Mesendoderm (in vitro differentiated cells): ENCODE measurements at regions not wholly inside any gene's neighbourhood (a gene's known extent, or its start where the extent isn't known, plus 50 kb on each side); places are given as distances from the start of the nearest gene placed in this dataset.
"Not testable (repeated sequence)": the region's sequence is repeated elsewhere in the genome, so short reads cannot be mapped to it uniquely, and the experiment has no call there.

Experiments
- DNase-seq: peaks from one replicate; pipeline ENCODE4 v3.0.0; 2013
- H2AK5ac ChIP-seq: 2 replicates; pipeline ENCODE4 v1.6.1; 2013; ENCODE audit warnings: low read length, inconsistent platforms
- H2BK120ac ChIP-seq: 2 replicates; pipeline ENCODE4 v1.6.1; 2013; ENCODE audit warnings: low read depth, mild to moderate bottlenecking, low read length, moderate library complexity, mixed read lengths
- H2BK15ac ChIP-seq: replicated peaks from 2 replicates; pipeline ENCODE4 v1.6.1; 2013; ENCODE audit warnings: low read depth, mild to moderate bottlenecking, moderate library complexity
- H2BK5ac ChIP-seq: 2 replicates; pipeline ENCODE4 v1.6.1; 2013; ENCODE audit warnings: low read length, inconsistent platforms
- H3K18ac ChIP-seq: 2 replicates; pipeline ENCODE4 v1.6.1; 2013; ENCODE audit warnings: mild to moderate bottlenecking, low read length, mixed read lengths
- H3K23ac ChIP-seq: one replicate; pipeline ENCODE4 v1.6.1; 2013; ENCODE audit warnings: low read length
- H3K27ac ChIP-seq: 2 replicates; pipeline ENCODE4 v1.5.1; 2013; ENCODE audit warnings: low read depth, mild to moderate bottlenecking, inconsistent platforms, low read length, moderate library complexity
- H3K27me3 ChIP-seq: 2 replicates; pipeline ENCODE4 v1.6.1; 2013; ENCODE audit warnings: low read length, control low read depth, mild to moderate bottlenecking, inconsistent platforms; ENCODE audit not compliant: insufficient read depth, poor library complexity
- H3K36me3 ChIP-seq: 2 replicates; pipeline ENCODE4 v1.6.1; 2013; ENCODE audit warnings: low read length, inconsistent platforms; ENCODE audit not compliant: control insufficient read depth, insufficient read depth
- H3K4ac ChIP-seq: one replicate; pipeline ENCODE4 v1.6.1; 2013; ENCODE audit warnings: low read depth, mild to moderate bottlenecking, low read length, moderate library complexity
- H3K4me1 ChIP-seq: 2 replicates; pipeline ENCODE4 v1.6.1; 2013; ENCODE audit warnings: low read depth, low read length, inconsistent platforms; ENCODE audit not compliant: control insufficient read depth
- H3K4me2 ChIP-seq: 2 replicates; pipeline ENCODE4 v1.6.1; 2013; ENCODE audit warnings: low read length
- H3K4me3 ChIP-seq: 2 replicates; pipeline ENCODE4 v1.5.1; 2013; ENCODE audit warnings: mild to moderate bottlenecking, low read length
- H3K56ac ChIP-seq: one replicate; pipeline ENCODE4 v1.6.1; 2013; ENCODE audit warnings: low read length
- H3K79me1 ChIP-seq: 2 replicates; pipeline ENCODE4 v1.6.1; 2013; ENCODE audit warnings: low read length, inconsistent platforms
- H3K79me2 ChIP-seq: 2 replicates; pipeline ENCODE4 v1.6.1; 2013; ENCODE audit warnings: mild to moderate bottlenecking, low read length; ENCODE audit not compliant: control insufficient read depth, insufficient read depth
- H3K9ac ChIP-seq: 2 replicates; pipeline ENCODE4 v1.6.1; 2013; ENCODE audit warnings: low read length, inconsistent platforms
- H4K5ac ChIP-seq: one replicate; pipeline ENCODE4 v1.6.1; 2013; ENCODE audit warnings: low read length
- H4K8ac ChIP-seq: one replicate; pipeline ENCODE4 v1.6.1; 2013; ENCODE audit warnings: low read depth, mild to moderate bottlenecking, control low read depth, low read length, moderate library complexity
- WGBS: extraction: QIAGEN DNeasy Blood & Tissue Kit; methylation state at CpG from one replicate; pipeline ENCODE4 v1.1.7; 2013; ENCODE audit warnings: low lambda C conversion rate, missing lambda C conversion rate; ENCODE audit not compliant: insufficient coverage; ENCODE audit errors: extremely low coverage; 5-methylcytosine and 5-hydroxymethylcytosine counted together

DNA sequence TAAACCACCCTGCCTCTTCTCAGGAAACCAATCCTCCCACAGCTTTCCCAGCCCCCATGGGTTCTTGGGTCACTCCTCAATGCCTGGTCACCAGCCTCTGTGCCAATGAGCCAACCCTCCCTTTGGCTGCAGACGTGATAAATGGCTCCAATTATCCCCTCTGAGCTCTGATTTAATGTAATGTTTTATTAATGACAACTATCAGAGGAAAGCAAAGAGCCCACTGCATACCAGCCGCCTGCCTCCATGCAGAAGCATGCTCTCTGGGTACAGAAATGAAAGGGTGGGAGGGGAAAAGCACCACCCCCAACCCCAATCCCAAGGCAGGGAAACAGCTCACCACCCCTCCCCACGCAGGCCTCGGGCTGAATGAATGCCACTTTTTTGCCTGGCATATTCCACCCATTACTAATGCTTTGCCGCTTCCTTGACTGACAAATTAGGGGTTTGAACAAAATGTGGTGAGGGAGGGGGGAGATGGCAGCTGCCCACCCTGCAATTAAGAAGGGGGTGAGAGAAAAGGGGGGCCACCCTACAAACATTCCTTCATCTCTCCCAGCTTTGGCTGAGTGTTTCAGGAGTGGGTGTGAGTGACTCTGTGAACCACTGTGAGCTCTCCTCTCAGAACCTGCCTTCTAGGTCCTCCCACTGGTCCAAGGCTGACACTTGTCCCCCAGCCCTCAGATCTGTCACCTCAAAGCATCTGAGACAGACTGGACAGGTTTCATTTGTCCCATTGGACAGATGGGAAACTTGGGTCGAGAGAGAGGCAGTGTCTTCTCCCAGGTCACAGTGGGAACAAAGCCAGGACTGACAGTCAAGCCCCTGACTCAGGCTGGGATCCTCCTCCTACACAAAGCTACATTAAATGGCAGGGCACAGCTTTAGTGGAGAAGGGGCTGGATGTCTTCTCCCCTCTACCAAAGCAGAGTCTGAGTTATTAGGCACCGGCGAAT lies 161.5 kb downstream of the TMEM132E start:
- WGBS = no CpG with 5 or more reads among the region's 8 CpGs
- no peak overlapping the region for H3K4me3 ChIP-seq
- H3K56ac ChIP-seq = no peak overlapping the region
- H4K8ac ChIP-seq = no peak overlapping the region
- no peaks in the 10 kb centered on the region for H3K36me3 ChIP-seq
- no peak overlapping the region for H3K4ac ChIP-seq
- H2BK5ac ChIP-seq = no peak overlapping the region
- H3K23ac ChIP-seq = no peak overlapping the region
- no peak overlapping the region for H2AK5ac ChIP-seq
- H2BK120ac ChIP-seq = no peak overlapping the region
- H2BK15ac ChIP-seq = no peak overlapping the region
- DNase-seq = no peak
- H3K4me1 ChIP-seq = no peaks in the 10 kb centered on the region
- H3K27ac ChIP-seq = no peak overlapping the region
- H3K4me2 ChIP-seq = no peak overlapping the region
- H3K79me2 ChIP-seq = no peaks in the 10 kb centered on the region
- H3K18ac ChIP-seq = no peak overlapping the region
- no peaks in the 10 kb centered on the region for H3K79me1 ChIP-seq
- no peak overlapping the region for H4K5ac ChIP-seq
- H3K9ac ChIP-seq = no peak overlapping the region
- H3K27me3 ChIP-seq = no peaks in the 10 kb centered on the region

DNA sequence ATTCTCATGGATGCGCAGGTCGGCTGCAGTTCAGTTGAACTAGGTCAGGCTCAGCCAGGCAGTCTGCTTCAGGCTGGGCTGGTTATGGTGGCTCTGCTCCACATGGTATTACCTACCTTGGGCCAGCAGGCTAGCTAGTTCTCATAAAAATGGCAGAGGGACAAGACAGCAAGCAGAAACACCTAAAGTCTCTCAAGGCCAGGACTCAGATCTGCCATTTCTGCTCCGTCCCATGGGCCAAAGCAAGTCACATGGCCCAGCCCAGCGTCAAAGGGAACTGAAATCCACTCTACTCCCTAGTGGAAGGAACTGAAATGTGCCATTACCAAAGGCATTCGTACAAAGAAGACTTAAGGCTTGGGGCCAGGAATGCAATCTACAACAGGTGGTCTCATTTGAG lies 160.0 kb downstream of the TMEM132E start:
- no peaks in the 10 kb centered on the region for H3K79me2 ChIP-seq
- H3K27me3 ChIP-seq = no peaks in the 10 kb centered on the region
- H3K4ac ChIP-seq = no peak overlapping the region
- H2BK120ac ChIP-seq = no peak overlapping the region
- no CpG with 5 or more reads among the region's 5 CpGs for WGBS
- no peak overlapping the region for H2AK5ac ChIP-seq
- no peak overlapping the region for H3K23ac ChIP-seq
- H3K9ac ChIP-seq = no peak overlapping the region
- H3K27ac ChIP-seq = no peak overlapping the region
- H3K4me1 ChIP-seq = no peaks in the 10 kb centered on the region
- no peaks in the 10 kb centered on the region for H3K36me3 ChIP-seq
- DNase-seq = peak; percentile 16
- H3K79me1 ChIP-seq = no peaks in the 10 kb centered on the region
- H4K8ac ChIP-seq = no peak overlapping the region
- no peak overlapping the region for H3K4me3 ChIP-seq
- no peak overlapping the region for H4K5ac ChIP-seq
- no peak overlapping the region for H3K56ac ChIP-seq
- no peak overlapping the region for H3K4me2 ChIP-seq
- H3K18ac ChIP-seq = no peak overlapping the region
- H2BK5ac ChIP-seq = no peak overlapping the region
- H2BK15ac ChIP-seq = no peak overlapping the region

DNA sequence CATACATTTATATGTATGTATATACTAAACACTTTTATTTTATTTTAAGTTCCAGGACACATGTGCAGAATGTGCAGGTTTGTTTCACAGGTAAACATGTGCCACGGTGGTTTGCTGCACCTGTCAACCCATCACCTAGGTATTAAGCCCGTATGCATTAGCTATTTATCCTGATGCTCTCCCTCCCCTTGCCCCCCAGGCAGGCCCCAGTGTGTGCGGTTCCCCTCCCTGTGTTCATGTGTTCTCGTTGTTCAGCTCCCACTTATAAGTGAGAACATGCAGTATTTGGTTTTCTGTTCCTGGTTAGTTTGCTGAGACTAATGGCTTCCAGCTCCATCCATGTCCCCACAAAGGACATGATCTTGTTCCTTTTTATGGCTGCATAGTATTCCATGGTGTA lies 158.3 kb downstream of the TMEM132E start:
- not testable (repeated sequence) for H3K79me2 ChIP-seq, H3K27ac ChIP-seq, H2BK120ac ChIP-seq, H2BK15ac ChIP-seq, H3K4ac ChIP-seq, H3K4me3 ChIP-seq, H2AK5ac ChIP-seq, H4K8ac ChIP-seq, DNase-seq, H3K27me3 ChIP-seq, H3K79me1 ChIP-seq, H3K4me2 ChIP-seq, H3K23ac ChIP-seq, H4K5ac ChIP-seq, H2BK5ac ChIP-seq, H3K9ac ChIP-seq, H3K4me1 ChIP-seq, H3K36me3 ChIP-seq, H3K56ac ChIP-seq, H3K18ac ChIP-seq
- no CpG with 5 or more reads among the region's 4 CpGs for WGBS

DNA sequence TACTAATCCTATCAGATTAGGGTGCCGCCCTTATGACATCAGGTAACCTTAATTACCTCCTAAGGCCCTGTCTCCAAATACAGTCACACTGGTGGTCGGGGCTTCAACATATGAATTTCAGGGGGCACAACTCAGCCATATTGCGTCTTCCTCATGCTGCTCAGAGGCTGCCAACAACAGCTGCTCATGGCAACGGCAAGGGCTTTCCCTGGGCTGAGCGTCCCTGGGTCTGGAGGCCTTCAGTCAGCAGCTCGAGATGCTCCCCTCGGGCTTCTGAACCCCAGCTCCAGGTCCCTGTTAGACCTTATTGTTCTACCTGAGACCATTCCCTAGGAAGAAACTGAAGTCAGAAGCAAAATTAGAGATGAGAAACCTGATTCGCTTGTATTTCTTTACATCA lies 157.2 kb downstream of the TMEM132E start:
- DNase-seq = no peak
- Histone ChIP-seq H3K4me3 (no peak overlapping the region), H3K4me2 (no peak overlapping the region)

DNA sequence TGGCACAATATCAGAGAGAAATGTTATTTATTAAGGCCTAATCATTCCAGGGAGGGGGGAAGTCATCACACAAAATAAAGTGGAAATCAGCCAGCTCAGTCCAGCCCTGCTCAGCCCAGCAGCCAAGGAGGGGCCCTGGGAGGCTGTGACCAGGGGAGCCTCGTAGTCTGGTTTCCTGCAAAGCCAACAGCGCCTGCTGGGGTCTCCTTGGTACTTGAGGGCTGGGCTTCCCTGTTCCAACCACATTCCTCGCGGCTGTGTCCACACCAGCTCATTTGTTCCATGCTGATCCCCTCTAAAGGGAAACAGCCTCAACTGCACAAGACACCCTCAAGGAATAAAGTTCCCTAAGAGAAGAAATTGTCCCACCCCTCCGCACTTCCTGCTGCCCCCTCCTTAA lies 154.0 kb downstream of the TMEM132E start:
- Histone ChIP-seq H3K27ac (no peak overlapping the region), H2BK15ac (no peak overlapping the region), H3K36me3 (no peaks in the 10 kb centered on the region), H3K9ac (no peak overlapping the region), H2AK5ac (no peak overlapping the region), H3K18ac (no peak overlapping the region), H3K79me2 (no peaks in the 10 kb centered on the region), H3K56ac (no peak overlapping the region), H3K4me2 (no peak overlapping the region), H4K5ac (no peak overlapping the region), H3K4ac (no peak overlapping the region), H4K8ac (no peak overlapping the region), H3K27me3 (no peaks in the 10 kb centered on the region), H3K4me1 (no peaks in the 10 kb centered on the region), H3K79me1 (no peaks in the 10 kb centered on the region), H3K4me3 (no peak overlapping the region), H2BK5ac (no peak overlapping the region), H2BK120ac (no peak overlapping the region), H3K23ac (no peak overlapping the region)
- WGBS = no CpG with 5 or more reads among the region's 5 CpGs
- DNase-seq = no peak

More for the DNA sequence above, 157.2 kb downstream of the TMEM132E start:
- Histone ChIP-seq H2BK15ac (no peak overlapping the region), H3K9ac (no peak overlapping the region), H3K23ac (no peak overlapping the region), H3K4me1 (no peaks in the 10 kb centered on the region), H3K27me3 (no peaks in the 10 kb centered on the region), H3K4ac (no peak overlapping the region), H2BK120ac (no peak overlapping the region), H3K27ac (no peak overlapping the region), H4K5ac (no peak overlapping the region), H2BK5ac (no peak overlapping the region), H3K56ac (no peak overlapping the region), H3K18ac (no peak overlapping the region), H4K8ac (no peak overlapping the region), H2AK5ac (no peak overlapping the region), H3K79me2 (no peaks in the 10 kb centered on the region), H3K36me3 (no peaks in the 10 kb centered on the region), H3K79me1 (no peaks in the 10 kb centered on the region)
- no CpG with 5 or more reads among the region's 8 CpGs for WGBS

DNA sequence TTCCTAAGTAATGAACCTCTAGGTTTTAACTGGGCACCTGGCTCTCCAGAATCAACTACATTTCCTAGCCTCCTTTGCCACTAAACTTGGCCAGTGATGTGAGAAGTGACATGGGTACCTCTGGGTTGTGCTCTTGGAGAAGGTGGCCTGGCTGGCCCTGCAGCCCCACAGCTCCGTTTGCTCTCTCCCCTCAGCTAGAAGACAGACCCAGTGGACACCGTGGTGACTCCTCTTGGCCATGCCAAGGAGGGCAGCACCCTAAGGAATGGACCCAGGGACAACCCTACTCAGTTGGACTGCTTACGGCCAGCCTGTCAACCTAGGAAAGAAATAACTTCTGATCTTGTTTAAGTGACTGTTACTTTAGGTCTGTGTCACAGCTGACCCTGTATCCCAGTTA lies 151.4 kb downstream of the TMEM132E start:
- no peaks in the 10 kb centered on the region for H3K27me3 ChIP-seq
- no peak overlapping the region for H3K56ac ChIP-seq
- H3K23ac ChIP-seq = no peak overlapping the region
- H2AK5ac ChIP-seq = no peak overlapping the region
- H3K79me1 ChIP-seq = no peaks in the 10 kb centered on the region
- no peaks in the 10 kb centered on the region for H3K4me1 ChIP-seq
- WGBS = no CpG with 5 or more reads among the region's 3 CpGs
- H3K4me2 ChIP-seq = no peak overlapping the region
- no peak for DNase-seq
- no peak overlapping the region for H3K27ac ChIP-seq
- H4K8ac ChIP-seq = no peak overlapping the region
- no peak overlapping the region for H2BK120ac ChIP-seq
- no peaks in the 10 kb centered on the region for H3K36me3 ChIP-seq
- no peak overlapping the region for H3K18ac ChIP-seq
- no peak overlapping the region for H2BK5ac ChIP-seq
- H3K4me3 ChIP-seq = no peak overlapping the region
- H3K4ac ChIP-seq = no peak overlapping the region
- H3K9ac ChIP-seq = no peak overlapping the region
- no peaks in the 10 kb centered on the region for H3K79me2 ChIP-seq
- no peak overlapping the region for H2BK15ac ChIP-seq
- no peak overlapping the region for H4K5ac ChIP-seq
